ENCODE measurements at regions not wholly inside any gene's neighbourhood (a gene's known extent, or its start where the extent isn't known, plus 50 kb on each side); places are given as distances from the start of the nearest gene placed in this dataset.
"Not testable (repeated sequence)": the region's sequence is repeated elsewhere in the genome, so short reads cannot be mapped to it uniquely, and the experiment has no call there.

DNA sequence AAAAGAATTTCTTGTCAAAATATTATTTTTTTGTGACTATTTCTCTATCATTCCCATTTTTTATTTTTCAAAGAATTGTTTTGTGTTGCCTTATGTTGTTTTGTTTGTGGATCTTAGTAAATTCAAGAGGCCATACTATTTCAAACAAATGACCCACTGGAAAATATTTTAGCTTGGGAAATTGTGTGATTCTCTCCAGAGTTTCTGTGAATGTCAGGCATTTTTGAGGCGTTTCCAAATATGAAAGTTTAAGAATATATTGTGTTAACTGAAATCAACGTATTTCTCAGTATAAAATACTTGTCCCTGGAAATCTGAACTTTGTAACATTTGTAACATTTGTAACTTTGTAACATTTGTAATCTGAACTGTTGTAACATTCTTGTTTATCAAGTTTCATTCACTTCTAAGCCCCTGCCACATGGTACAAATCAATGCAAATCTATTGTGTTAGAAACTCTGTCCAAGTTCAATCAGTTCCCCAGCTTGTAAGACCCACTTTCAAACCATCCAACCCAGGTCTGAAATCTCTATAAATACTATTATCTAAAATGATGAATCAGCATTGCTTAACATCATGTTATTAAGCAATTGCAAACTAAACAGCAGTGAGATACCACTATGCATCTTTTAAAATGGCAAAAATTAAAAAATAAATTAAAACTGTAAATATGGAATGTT, 465.4 kb upstream of the GRID2 start:
- no peak for DNase-seq

GRCh38 chr4:91840359-91840758, 463.4 kb upstream of the GRID2 start:
- DNase-seq, result no peak

DNA sequence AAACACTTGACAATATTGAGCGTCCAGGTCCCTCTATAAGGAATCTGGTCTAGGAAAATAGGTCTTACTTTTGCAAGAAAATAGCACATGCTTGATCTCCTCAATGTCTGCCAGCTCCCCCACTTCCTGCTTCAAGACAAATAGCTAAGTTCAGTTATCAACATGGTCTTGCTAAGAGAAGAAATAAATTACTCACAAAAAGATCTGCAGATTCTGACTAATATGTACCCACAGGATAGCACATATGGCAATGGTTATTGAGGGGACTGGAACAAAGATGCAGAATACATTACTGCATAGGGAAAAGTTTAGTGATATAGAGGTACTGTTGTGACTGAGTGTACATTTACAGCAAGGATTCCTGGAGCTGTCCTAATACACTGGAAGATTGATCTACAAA, 457.5 kb upstream of the GRID2 start:
- DNase-seq, result no peak

DNA sequence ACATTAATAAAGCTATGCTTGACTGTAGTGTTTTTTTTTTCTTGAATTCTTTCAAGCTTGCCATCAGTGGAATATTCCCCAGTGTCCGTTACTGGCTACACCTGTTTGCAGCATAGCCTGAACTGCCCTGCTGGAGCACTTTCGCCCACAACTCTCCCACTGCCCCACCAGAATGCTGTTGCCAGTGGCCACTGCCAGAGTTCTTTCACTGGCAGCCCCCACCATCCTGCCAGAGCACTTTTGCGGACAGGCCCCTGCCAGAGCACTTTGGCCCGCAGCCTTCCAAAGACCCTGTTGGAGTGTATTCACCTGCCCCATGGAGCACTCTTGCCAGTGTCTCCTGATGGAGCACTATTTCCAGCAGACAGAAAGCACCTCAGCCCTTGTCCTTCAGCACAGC, 452.3 kb upstream of the GRID2 start:
- no peak for DNase-seq

GRCh38 chr4:91887926-91888325, 415.8 kb upstream of the GRID2 start:
- DNase-seq, result no peak

DNA sequence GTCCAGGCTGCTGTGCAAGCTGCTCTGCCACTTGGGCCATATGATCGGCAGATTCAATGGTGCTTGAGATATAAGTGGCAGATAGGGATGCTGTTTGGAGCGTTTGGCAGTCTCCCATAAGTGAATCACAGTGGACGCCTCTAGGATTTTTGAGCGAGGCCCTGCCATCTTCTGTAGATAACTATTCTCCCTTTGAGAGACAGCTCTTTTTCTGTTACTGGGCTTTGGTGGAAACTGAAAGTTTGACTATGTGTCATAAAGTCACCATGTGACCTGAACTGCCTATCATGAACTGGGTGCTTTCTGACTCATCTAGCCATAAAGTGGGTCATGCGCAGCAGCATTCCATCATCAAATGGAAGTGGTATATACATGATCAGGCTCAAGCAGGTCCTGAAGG, 412.5 kb upstream of the GRID2 start:
- not testable (repeated sequence) for DNase-seq

GRCh38 chr4:91894006-91894405, 409.8 kb upstream of the GRID2 start:
- no peak for DNase-seq

DNA sequence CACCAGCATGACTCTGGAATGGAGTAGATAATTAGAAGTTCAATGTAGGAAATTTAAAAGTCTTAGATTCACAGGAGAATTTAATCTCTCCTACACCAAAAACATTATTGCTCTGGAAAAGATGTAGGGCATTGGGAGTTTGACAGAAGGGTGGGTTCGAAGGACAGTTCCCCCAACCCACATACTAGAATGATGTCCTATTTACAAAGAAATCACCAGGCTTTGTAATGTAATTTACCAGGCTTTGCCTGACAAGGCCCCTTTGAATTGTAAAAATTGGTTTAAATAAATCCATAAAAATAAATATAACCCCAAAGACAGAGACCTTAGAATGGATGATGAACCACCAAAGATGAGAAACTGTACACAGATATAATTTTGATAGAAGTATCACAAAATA, 399.2 kb upstream of the GRID2 start:
- no peak for DNase-seq

DNA sequence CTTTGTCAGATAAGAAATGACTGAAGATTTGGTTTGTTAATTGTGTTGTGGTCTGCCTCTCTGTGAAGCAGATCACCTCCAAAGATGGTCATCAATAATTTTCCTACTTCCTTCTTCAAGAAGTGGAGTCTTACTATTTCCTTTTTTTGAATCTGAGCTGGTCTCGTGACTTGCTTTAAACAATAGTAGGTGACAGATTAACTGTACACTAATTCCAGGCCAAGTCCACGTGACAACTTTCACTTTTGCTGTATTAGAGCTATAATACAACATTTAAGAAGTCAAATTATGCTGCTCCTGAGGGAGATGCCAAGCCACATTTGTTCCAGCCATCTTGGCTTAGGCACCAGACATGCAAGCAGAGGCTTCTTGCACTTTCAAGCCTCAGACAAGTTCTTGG, 393.8 kb upstream of the GRID2 start:
- DNase-seq, result no peak

DNA sequence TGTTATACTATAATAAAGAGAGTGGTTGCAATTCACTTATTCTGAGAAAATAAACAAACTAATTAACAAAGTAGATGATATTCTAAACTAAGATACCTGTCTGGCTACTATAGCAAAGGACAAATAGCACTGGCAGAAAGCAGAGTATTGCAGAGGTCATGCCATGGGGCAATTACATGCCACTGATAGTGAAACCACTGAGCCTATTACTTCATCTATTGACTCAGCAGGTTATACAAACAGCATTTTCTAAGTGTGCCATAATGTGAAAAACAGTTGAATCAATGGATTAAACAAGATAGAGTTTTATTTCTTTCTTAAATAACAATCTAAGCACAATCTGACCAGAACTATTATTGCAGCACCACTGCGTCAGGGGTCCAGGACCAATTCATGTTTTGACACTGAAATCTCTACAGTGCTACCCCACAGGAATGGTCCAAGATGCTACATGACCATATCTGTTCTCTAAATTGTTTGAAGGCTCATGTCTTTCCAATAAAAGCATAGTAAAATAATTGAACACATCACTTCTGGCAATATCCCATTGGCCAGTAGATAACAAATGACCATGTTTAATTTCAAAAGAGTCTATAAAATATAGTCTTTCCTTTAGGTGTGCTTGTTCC, 389.5 kb upstream of the GRID2 start:
- DNase-seq, result no peak

GRCh38 chr4:91916219-91916618, 387.5 kb upstream of the GRID2 start:
- no peak for DNase-seq

- DNase-seq, result no peak
These were observed 379.1 kb upstream of the GRID2 start for GRCh38 chr4:91924625-91925024.

DNA sequence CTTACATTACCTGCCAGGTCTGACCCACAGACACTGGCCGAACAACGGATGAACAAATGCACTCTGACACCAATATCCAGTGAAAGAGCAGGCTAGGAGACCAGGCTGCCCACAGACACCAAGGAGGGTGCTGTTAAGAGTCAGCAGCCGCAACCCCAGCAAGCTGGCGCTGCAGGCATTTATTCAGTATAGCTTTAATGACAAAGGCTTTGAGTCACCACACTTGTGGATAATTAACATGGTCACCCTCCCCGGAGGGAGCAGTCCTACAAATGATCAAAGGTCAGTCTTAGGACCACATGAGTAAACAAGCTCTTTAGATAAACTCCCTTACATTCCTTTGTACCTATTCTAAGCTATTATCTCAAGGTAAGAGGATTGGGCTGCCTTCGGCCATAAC, 368.5 kb upstream of the GRID2 start:
- DNase-seq, result no peak

GRCh38 chr4:91936311-91936710, 367.5 kb upstream of the GRID2 start:
- no peak for DNase-seq

DNA sequence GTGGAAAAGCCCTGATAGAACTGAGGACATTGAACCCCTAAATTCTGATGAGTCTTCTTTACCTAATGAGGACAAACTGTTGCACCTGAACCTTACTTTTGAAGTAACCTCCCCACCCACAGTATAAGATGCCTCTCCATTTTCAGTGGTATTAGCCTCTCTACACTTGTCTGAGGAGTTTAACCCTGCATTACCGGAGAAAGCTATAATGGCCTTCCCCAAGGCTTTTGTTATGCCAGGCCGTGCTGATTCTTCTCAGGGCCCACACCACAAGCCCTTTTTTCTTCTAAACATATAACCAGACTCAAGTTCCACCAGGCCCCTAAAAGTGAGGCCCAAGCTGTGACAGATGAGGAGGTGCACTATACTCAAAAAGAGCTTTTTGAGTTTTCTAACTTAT, 345.8 kb upstream of the GRID2 start:
- DNase-seq, result no peak

- no peak for DNase-seq
These were observed 345.2 kb upstream of the GRID2 start for GRCh38 chr4:91958596-91958995.

GRCh38 chr4:91961504-91961903, 342.3 kb upstream of the GRID2 start:
- no peak for DNase-seq

DNA sequence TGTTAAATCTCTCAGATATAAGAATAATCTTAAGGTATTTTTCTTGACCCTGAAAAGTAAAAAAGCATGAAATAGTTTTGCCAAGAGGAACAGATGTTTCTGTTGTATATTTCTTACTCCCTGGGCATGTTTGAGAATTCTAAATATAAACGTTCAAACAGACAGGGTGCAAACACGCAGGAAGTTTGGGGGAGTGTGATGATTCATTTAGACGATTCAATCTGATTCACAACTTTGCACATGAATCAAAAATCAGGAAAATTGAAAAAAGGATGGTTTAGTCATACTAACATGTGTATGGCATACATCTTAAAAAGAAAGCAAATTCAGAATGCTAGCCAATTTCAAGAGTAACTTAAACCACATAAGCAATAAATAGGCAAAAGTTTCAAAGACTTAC, 340.3 kb upstream of the GRID2 start:
- DNase-seq, result no peak

DNA sequence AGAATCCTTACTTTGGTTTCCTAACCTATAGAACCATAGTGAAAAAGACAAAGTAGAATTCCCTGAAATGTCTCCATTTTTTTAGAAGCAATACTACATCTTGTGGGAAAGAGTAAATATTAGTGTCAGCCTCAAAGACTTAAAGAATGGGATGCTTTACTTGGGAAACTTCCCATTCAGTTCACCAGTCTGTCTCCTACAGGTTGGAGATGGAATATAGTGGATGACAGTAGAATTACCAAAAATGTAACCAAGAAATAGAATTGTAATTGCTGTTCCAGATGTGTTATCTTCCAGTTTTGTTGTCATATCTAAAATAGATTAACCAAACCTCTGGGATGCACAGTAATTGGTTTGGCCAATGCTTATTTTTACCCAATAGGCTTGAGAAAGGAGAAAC, 338.6 kb upstream of the GRID2 start:
- DNase-seq, result no peak

GRCh38 chr4:91973479-91974153, 330.1 kb upstream of the GRID2 start:
- DNase-seq, result no peak

DNA sequence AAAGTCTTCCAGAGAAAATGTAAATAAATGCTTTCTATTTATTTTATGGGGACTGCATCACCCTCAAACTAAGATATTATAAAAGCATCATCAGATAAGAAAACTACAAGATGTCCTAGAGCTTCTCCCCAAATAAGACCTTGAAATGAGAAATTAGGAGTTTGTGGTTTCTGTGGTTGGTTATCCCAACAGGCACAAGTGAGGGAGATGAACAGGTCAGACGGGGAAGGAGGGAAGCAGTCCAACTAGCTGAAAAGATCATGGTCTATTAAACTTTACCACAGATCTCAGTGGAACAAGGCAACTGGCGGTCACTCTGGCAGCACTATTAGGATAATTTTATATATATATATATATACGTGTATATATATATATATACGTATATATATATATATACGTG, 319.3 kb upstream of the GRID2 start:
- DNase-seq, result no peak

DNA sequence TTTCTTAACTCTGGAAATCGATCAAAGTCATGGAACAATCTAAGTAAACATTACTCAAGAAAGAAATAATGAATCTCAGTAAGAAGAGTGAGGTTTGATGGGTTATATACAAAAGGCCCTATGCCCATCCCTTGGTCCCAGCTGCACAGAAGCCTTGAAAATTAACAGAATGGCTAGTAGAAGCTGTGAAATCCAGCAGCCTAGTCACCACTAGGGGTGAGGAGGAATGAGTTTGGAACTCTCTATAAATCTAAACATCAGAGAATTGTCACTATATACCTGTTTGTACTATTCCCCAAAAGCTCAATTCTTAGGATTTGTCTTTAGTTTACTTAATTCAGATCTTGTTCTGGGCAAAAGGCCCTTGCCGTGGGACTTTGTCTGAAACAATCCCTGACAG, 313.9 kb upstream of the GRID2 start:
- DNase-seq, result no peak

DNA sequence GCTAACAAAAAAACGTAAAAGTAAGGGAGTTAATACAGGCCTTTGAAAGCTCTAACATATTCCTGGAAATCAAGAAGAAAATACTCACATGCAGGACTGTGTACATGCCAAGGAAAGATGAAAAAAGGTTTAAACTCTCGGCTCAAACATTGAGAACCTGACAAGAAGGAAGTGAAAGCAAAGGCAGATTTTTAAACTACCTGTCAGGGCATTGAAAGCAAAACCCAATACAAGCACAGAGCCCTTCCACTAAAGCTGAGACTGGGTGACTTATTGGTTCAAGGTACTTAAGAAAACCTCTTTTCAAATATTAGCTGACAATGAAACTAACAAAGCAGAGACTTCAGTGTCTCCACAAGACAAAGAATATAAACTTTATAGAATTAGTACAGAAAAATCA, 313.0 kb upstream of the GRID2 start:
- no peak for DNase-seq

- no peak for DNase-seq
These were observed 306.7 kb upstream of the GRID2 start for GRCh38 chr4:91997045-91997444.

Data from renal pelvis (tissue), 1 donor.